Loucy (cell line): ENCODE measurements at regions not wholly inside any gene's neighbourhood (a gene's known extent, or its start where the extent isn't known, plus 50 kb on each side); places are given as distances from the start of the nearest gene placed in this dataset.

Source experiments
- H2AFZ ChIP-seq: fragments of 200-600 bp; sonication (generic); 2 replicates; pipeline ENCODE4 v1.6.0; 2016; ENCODE audit warnings: antibody characterized with exemption, mild to moderate bottlenecking, low read length, moderate library complexity
- H3F3A ChIP-seq: fragments of 200-600 bp; 2 replicates; pipeline ENCODE4 v1.6.0; 2016; ENCODE audit warnings: antibody characterized with exemption, low read depth, mild to moderate bottlenecking
- H3K27me3 ChIP-seq: fragments of 200-600 bp; sonication (generic); 2 replicates; pipeline ENCODE4 v1.6.1; 2014; ENCODE audit warnings: low read length, mild to moderate bottlenecking; ENCODE audit not compliant: insufficient read depth, poor library complexity, severe bottlenecking
- H3K36me3 ChIP-seq: fragments of 200-600 bp; sonication (generic); 2 replicates; pipeline ENCODE4 v1.6.1; 2016; ENCODE audit warnings: low read length; ENCODE audit not compliant: insufficient read depth
- H3K4me1 ChIP-seq: fragments of 200-600 bp; sonication (generic); 2 replicates; pipeline ENCODE4 v1.5.1; 2014; ENCODE audit warnings: low read length, mild to moderate bottlenecking; ENCODE audit not compliant: insufficient read depth, poor library complexity, severe bottlenecking
- H3K4me2 ChIP-seq: fragments of 200-600 bp; sonication (generic); 2 replicates; pipeline ENCODE4 v1.6.0; 2014; ENCODE audit warnings: antibody characterized with exemption, low read length, low read depth, mild to moderate bottlenecking; ENCODE audit not compliant: poor library complexity, severe bottlenecking
- H3K4me3 ChIP-seq: fragments of 200-600 bp; sonication (generic); 2 replicates; pipeline ENCODE4 v1.5.1; 2014; ENCODE audit warnings: low read length, mild to moderate bottlenecking, mixed read lengths; ENCODE audit not compliant: poor library complexity, severe bottlenecking
- H3K79me2 ChIP-seq: fragments of 200-600 bp; sonication (generic); 2 replicates; pipeline ENCODE4 v1.6.1; 2014; ENCODE audit warnings: low read length; ENCODE audit not compliant: insufficient read depth
- H3K9ac ChIP-seq: fragments of 200-600 bp; sonication (generic); 2 replicates; pipeline ENCODE4 v1.6.0; 2014; ENCODE audit warnings: mild to moderate bottlenecking, low read depth, low read length, moderate library complexity; ENCODE audit not compliant: poor library complexity, severe bottlenecking
- H3K9me2 ChIP-seq: fragments of 200-600 bp; sonication (generic); replicated peaks from 2 replicates; pipeline ENCODE4 v1.6.1; 2016; ENCODE audit warnings: low read depth, low read length, mixed read lengths
- H3K9me3 ChIP-seq: fragments of 200-600 bp; sonication (generic); 2 replicates; pipeline ENCODE4 v1.6.1; 2014; ENCODE audit warnings: mild to moderate bottlenecking, antibody characterized with exemption, low read length, low read depth; ENCODE audit not compliant: insufficient read depth
- H4K20me1 ChIP-seq: fragments of 200-600 bp; sonication (generic); 2 replicates; pipeline ENCODE4 v1.6.0; 2014; ENCODE audit warnings: antibody characterized with exemption, low read length, mild to moderate bottlenecking; ENCODE audit not compliant: insufficient read depth, poor library complexity, severe bottlenecking
- EZH2phosphoT487 ChIP-seq: fragments of 200-600 bp; IDR thresholded peaks from 2 replicates; pipeline ENCODE4 v1.6.1; 2018; ENCODE audit warnings: antibody characterized with exemption, mild to moderate bottlenecking, moderate library complexity, borderline replicate concordance
- TF ChIP-seq, protein P1 (sequence below): fragments of 200-600 bp; sonication (generic); conservative IDR thresholded peaks from 2 replicates; pipeline ENCODE4 v1.5.1; 2014; ENCODE audit warnings: mild to moderate bottlenecking, antibody characterized with exemption, low read length

DNA sequence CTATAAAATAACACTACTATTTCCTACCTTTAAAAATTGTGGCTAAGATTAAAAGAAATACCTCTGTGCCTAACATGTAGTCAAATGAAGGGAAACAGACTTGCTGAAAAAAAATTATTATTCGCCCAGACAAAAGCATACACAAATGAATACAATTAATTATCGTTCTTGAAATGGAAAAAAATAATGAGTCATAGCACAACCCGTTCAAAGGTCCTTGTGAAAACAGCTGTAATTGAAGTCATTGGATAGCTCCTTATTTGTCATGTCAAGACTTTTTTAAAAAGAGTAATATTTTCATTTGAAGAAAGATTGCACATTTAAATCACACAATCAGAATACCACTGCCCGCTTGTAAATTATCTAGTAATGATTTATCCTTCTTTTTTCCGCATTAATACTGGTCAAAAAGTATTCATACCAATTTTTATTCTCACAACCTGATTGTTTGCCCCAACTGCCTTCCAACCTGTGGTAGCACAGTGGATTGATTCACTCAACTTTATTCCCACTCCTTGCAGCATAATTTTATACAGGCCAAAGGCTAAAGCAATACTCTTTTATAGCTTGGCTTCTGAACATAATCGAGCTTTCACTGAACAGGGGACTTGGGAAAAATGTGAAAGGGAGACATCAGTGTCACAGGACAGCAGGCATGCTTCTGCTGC is 655.2 kb upstream of the MAP3K7 start:
- no peaks in the 10 kb centered on the region for H3K79me2 ChIP-seq
- no peaks in the 10 kb centered on the region for H4K20me1 ChIP-seq
- no peaks in the 10 kb centered on the region for H3K9me2 ChIP-seq

DNA sequence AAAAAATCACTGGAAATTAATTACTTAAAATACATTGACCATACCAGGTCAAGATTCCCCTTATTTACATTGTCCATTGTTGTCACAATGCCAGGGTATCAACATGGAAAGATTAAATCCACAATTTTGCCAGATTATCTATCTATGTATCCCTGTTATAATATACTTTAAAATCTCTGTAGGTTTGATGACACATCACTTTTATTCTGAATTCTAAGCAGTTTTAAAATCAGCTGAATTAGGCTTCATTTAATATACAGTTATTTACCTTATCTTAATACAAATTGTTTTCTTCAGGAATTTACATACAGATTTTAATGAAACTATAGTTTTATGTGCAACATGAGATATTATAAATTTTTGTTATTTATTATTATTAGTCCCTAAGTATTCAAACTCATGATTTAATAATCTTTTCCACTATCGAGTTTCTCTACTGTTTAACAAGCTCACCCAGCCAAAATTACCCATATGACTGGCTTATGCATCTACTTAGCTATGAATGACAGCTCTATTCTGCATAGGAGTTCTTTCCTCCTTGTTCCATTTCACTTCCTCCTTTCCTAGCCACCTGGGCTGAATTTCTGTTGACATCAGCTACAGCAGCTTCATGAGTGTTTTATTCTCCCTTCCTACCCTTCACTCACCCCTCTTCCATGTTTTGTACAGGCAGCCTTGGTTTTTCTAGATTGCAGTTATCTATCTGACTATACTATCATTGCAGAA is 654.2 kb upstream of the MAP3K7 start:
- Histone ChIP-seq H3K79me2 (no peaks in the 10 kb centered on the region), H3K9me3 (no peaks in the 10 kb centered on the region), H3K4me2 (no peak overlapping the region), H3K9me2 (no peaks in the 10 kb centered on the region), H3K36me3 (no peaks in the 10 kb centered on the region), H4K20me1 (no peaks in the 10 kb centered on the region), H3K27me3 (no peaks in the 10 kb centered on the region), H3F3A (no peaks in the 10 kb centered on the region), H3K9ac (no peak overlapping the region), H3K4me3 (no peak overlapping the region), H3K4me1 (no peaks in the 10 kb centered on the region), H2AFZ (no peak overlapping the region)
- TF ChIP-seq EZH2phosphoT487, result no peak
- TF ChIP-seq, protein P1, sequence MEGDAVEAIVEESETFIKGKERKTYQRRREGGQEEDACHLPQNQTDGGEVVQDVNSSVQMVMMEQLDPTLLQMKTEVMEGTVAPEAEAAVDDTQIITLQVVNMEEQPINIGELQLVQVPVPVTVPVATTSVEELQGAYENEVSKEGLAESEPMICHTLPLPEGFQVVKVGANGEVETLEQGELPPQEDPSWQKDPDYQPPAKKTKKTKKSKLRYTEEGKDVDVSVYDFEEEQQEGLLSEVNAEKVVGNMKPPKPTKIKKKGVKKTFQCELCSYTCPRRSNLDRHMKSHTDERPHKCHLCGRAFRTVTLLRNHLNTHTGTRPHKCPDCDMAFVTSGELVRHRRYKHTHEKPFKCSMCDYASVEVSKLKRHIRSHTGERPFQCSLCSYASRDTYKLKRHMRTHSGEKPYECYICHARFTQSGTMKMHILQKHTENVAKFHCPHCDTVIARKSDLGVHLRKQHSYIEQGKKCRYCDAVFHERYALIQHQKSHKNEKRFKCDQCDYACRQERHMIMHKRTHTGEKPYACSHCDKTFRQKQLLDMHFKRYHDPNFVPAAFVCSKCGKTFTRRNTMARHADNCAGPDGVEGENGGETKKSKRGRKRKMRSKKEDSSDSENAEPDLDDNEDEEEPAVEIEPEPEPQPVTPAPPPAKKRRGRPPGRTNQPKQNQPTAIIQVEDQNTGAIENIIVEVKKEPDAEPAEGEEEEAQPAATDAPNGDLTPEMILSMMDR, result no peak

More for the DNA sequence above, 655.2 kb upstream of the MAP3K7 start:
- Histone ChIP-seq H3K27me3 (no peaks in the 10 kb centered on the region), H2AFZ (no peak overlapping the region), H3K9ac (no peak overlapping the region), H3F3A (no peaks in the 10 kb centered on the region), H3K4me3 (no peak overlapping the region), H3K9me3 (no peaks in the 10 kb centered on the region), H3K4me1 (no peaks in the 10 kb centered on the region), H3K36me3 (no peaks in the 10 kb centered on the region), H3K4me2 (no peak overlapping the region)
- no peak for TF ChIP-seq EZH2phosphoT487

DNA sequence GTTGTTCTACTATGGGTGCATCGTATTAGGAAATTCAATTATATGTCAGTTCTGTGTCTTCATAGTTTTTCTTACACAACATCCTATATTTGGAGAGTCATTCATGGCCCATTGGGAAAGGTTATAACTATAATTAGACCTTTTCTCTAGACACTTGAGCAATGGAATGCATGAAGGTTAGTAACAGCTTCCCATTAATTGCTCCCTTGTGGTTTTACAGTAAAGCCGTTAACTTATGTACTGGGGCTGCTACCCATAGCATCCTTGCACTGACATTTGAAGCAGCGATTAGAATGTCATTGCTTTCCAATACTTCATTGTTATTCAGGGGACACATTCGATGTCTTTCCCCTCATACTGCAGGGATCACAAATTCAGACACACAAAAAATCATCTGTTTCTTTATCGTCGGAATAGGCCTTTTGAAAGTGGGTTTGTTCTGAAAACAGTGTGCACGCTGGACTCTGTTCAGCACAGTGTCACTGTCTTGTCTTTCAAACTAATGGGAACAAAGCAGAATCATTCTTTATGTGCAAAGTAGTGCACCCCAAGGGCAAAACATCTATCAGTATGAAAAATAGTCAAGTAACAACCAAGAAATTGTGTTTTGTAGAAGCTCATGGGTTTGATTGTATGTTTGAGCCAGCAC is 634.3 kb upstream of the MAP3K7 start:
- Histone ChIP-seq H4K20me1 (no peaks in the 10 kb centered on the region), H3K36me3 (no peaks in the 10 kb centered on the region), H3K79me2 (no peaks in the 10 kb centered on the region), H3K9me3 (no peaks in the 10 kb centered on the region), H3K27me3 (no peaks in the 10 kb centered on the region), H2AFZ (no peak overlapping the region), H3F3A (no peaks in the 10 kb centered on the region), H3K4me1 (no peaks in the 10 kb centered on the region), H3K9me2 (no peaks in the 10 kb centered on the region), H3K9ac (no peak overlapping the region), H3K4me3 (no peak overlapping the region), H3K4me2 (no peak overlapping the region)
- TF ChIP-seq, protein P1, result no peak
- TF ChIP-seq EZH2phosphoT487, result no peak
